WTC11 (cell line): ENCODE measurements at regions not wholly inside any gene's neighbourhood (a gene's known extent, or its start where the extent isn't known, plus 50 kb on each side); places are given as distances from the start of the nearest gene placed in this dataset.

Experiments used
- ATAC-seq: fragments of 200-7000 bp; cut with Tn5 transposase; 2 replicates; pipeline ENCODE4 v1.10.0; 2021; ENCODE audit warnings: mild to moderate bottlenecking, moderate library complexity
- CTCF ChIA-PET: fragments of 300-600 bp; sonication (Branson Sonifier 250); formaldehyde crosslinking; loops from one replicate; lab custom pipeline; 2021; ENCODE audit warnings: antibody characterized with exemption; lab: Charles Lee
- POLR2A ChIA-PET: fragments of 350-600 bp; sonication (Branson Sonifier 250); formaldehyde crosslinking; loops from one replicate; lab custom pipeline; 2021; ENCODE audit warnings: antibody characterized with exemption; lab: Charles Lee
- DNase-seq: peaks from one replicate; pipeline ENCODE4 v3.0.0; 2021; ENCODE audit warnings: low spot score
- H3K27ac Mint-ChIP-seq: 2 replicates; pipeline ENCODE4 v1.8.0; 2021; ENCODE audit warnings: mixed read lengths
- H3K27me3 Mint-ChIP-seq: 2 replicates; pipeline ENCODE4 v1.8.0; 2021; ENCODE audit warnings: low read depth, mild to moderate bottlenecking, moderate library complexity, mixed read lengths
- H3K36me3 Mint-ChIP-seq: 2 replicates; pipeline ENCODE4 v1.8.0; 2021; ENCODE audit warnings: mixed read lengths
- H3K4me1 Mint-ChIP-seq: 2 replicates; pipeline ENCODE4 v1.8.0; 2022; ENCODE audit warnings: mixed read lengths
- H3K4me3 Mint-ChIP-seq: 2 replicates; pipeline ENCODE4 v1.8.0; 2021; ENCODE audit warnings: mild to moderate bottlenecking, moderate library complexity, mixed read lengths
- H3K9me3 Mint-ChIP-seq: 2 replicates; pipeline ENCODE4 v1.8.0; 2021; ENCODE audit warnings: mixed read lengths
- AR ChIP-seq: fragments of 250-450 bp; sonication (Bioruptor Pico); IDR thresholded peaks from 2 replicates; pipeline ENCODE4 v1.9.0; 2021; ENCODE audit warnings: mild to moderate bottlenecking
- CBFB ChIP-seq: sonication (generic); formaldehyde crosslinking; IDR thresholded peaks from 2 replicates; pipeline ENCODE4 v1.8.1; 2022; ENCODE audit warnings: mild to moderate bottlenecking, low read depth, missing genetic modification reagents
- ETV6 ChIP-seq: sonication (generic); formaldehyde crosslinking; IDR thresholded peaks from 2 replicates; pipeline ENCODE4 v1.8.1; 2022; ENCODE audit warnings: mild to moderate bottlenecking, missing genetic modification reagents
- FOXP1 ChIP-seq: sonication (generic); formaldehyde crosslinking; IDR thresholded peaks from 2 replicates; pipeline ENCODE4 v1.8.0; 2022; ENCODE audit warnings: missing genetic modification reagents, mild to moderate bottlenecking, moderate library complexity, borderline replicate concordance
- FOXP4 ChIP-seq: sonication (generic); formaldehyde crosslinking; IDR thresholded peaks from 2 replicates; pipeline ENCODE4 v1.8.0; 2022; ENCODE audit warnings: mild to moderate bottlenecking, missing genetic modification reagents
- GRHL2 ChIP-seq: fragments of 250-450 bp; sonication (Bioruptor Pico); IDR thresholded peaks from 2 replicates; pipeline ENCODE4 v1.8.0; 2022; ENCODE audit warnings: mild to moderate bottlenecking, moderate library complexity; ENCODE audit not compliant: insufficient replicate concordance, severe bottlenecking
- MLX ChIP-seq: sonication (generic); formaldehyde crosslinking; IDR thresholded peaks from 2 replicates; pipeline ENCODE4 v1.8.1; 2023; ENCODE audit warnings: mild to moderate bottlenecking, missing genetic modification reagents, moderate library complexity
- MXD4 ChIP-seq: fragments of 250-450 bp; sonication (Bioruptor Pico); IDR thresholded peaks from 2 replicates; pipeline ENCODE4 v1.8.0; 2021; ENCODE audit warnings: mild to moderate bottlenecking, moderate library complexity, borderline replicate concordance
- MYBL2 ChIP-seq: sonication (generic); formaldehyde crosslinking; IDR thresholded peaks from 2 replicates; pipeline ENCODE4 v1.8.1; 2023; ENCODE audit warnings: mild to moderate bottlenecking, moderate library complexity, missing genetic modification reagents
- NR1H2 ChIP-seq: sonication (generic); formaldehyde crosslinking; IDR thresholded peaks from 2 replicates; pipeline ENCODE4 v1.9.0; 2021; ENCODE audit warnings: mild to moderate bottlenecking, moderate library complexity, missing genetic modification reagents
- NR3C1 ChIP-seq: sonication (generic); formaldehyde crosslinking; conservative IDR thresholded peaks from 2 replicates; pipeline ENCODE4 v1.8.1; 2023; ENCODE audit warnings: low read depth, mild to moderate bottlenecking, missing genetic modification reagents
- OVOL2 ChIP-seq: fragments of 250-450 bp; sonication (Bioruptor Pico); IDR thresholded peaks from 2 replicates; pipeline ENCODE4 v1.9.0; 2021; ENCODE audit warnings: mild to moderate bottlenecking, borderline replicate concordance
- PRRX2 ChIP-seq: fragments of 250-450 bp; sonication (Bioruptor Pico); IDR thresholded peaks from 2 replicates; pipeline ENCODE4 v1.8.0; 2021; ENCODE audit warnings: mild to moderate bottlenecking
- RORB ChIP-seq: fragments of 250-450 bp; sonication (Bioruptor Pico); IDR thresholded peaks from 2 replicates; pipeline ENCODE4 v1.9.0; 2021; ENCODE audit warnings: mild to moderate bottlenecking
- SMAD3 ChIP-seq: sonication (generic); formaldehyde crosslinking; IDR thresholded peaks from 2 replicates; pipeline ENCODE4 v1.8.0; 2022; ENCODE audit warnings: missing genetic modification reagents, mild to moderate bottlenecking, borderline replicate concordance
- SOX15 ChIP-seq: fragments of 250-450 bp; sonication (Bioruptor Pico); IDR thresholded peaks from 2 replicates; pipeline ENCODE4 v1.9.0; 2021; ENCODE audit warnings: mild to moderate bottlenecking
- SP1 ChIP-seq: sonication (generic); formaldehyde crosslinking; conservative IDR thresholded peaks from 2 replicates; pipeline ENCODE4 v1.8.1; 2022; ENCODE audit warnings: missing genetic modification reagents
- TEAD4 ChIP-seq: sonication (generic); formaldehyde crosslinking; IDR thresholded peaks from 2 replicates; pipeline ENCODE4 v1.8.0; 2022; ENCODE audit warnings: mild to moderate bottlenecking, missing genetic modification reagents
- USF1 ChIP-seq: sonication (generic); formaldehyde crosslinking; IDR thresholded peaks from 2 replicates; pipeline ENCODE4 v1.8.0; 2022; ENCODE audit warnings: mild to moderate bottlenecking, missing genetic modification reagents
- ZNF138 ChIP-seq: sonication (generic); formaldehyde crosslinking; conservative IDR thresholded peaks from 2 replicates; pipeline ENCODE4 v1.8.1; 2022; ENCODE audit warnings: mild to moderate bottlenecking, moderate library complexity, missing genetic modification reagents
- ZNF416 ChIP-seq: fragments of 250-450 bp; sonication (Bioruptor Pico); IDR thresholded peaks from 2 replicates; pipeline ENCODE4 v1.9.0; 2021; ENCODE audit warnings: mild to moderate bottlenecking, inconsistent platforms
- ZNF512 ChIP-seq: sonication (generic); formaldehyde crosslinking; IDR thresholded peaks from 2 replicates; pipeline ENCODE4 v1.8.1; 2022; ENCODE audit warnings: missing genetic modification reagents, borderline replicate concordance
- ZNF671 ChIP-seq: fragments of 250-450 bp; sonication (Bioruptor Pico); IDR thresholded peaks from 2 replicates; pipeline ENCODE4 v1.8.0; 2021; ENCODE audit warnings: mild to moderate bottlenecking
- ZSCAN18 ChIP-seq: fragments of 250-450 bp; sonication (Bioruptor Pico); IDR thresholded peaks from 2 replicates; pipeline ENCODE4 v2.1.2; 2022; ENCODE audit warnings: mild to moderate bottlenecking, moderate library complexity

GRCh38 chr1:189779034-189779433, 698.6 kb downstream of the BRINP3 start (continued):
- TF ChIP-seq PRRX2 (CRISPR knock-in tag) (no peak), FOXP4 (CRISPR knock-in tag) (no peak), CBFB (CRISPR knock-in tag) (no peak), MYBL2 (no peak), ZSCAN18 (CRISPR knock-in tag) (no peak), ZNF512 (CRISPR knock-in tag) (no peak)

- no peak for DNase-seq
- no peak for TF ChIP-seq ZSCAN18 (CRISPR knock-in tag)
- no peak for TF ChIP-seq NR1H2 (CRISPR knock-in tag)
- TF ChIP-seq ZNF138: no peak
- TF ChIP-seq RORB (CRISPR knock-in tag): no peak
- TF ChIP-seq OVOL2 (CRISPR knock-in tag): no peak
- TF ChIP-seq TEAD4 (CRISPR knock-in tag): no peak
- no peak for TF ChIP-seq NR3C1 (CRISPR knock-in tag)
- no peak for TF ChIP-seq ETV6 (CRISPR knock-in tag)
- TF ChIP-seq USF1 (CRISPR knock-in tag): no peak
- TF ChIP-seq SP1 (CRISPR knock-in tag): no peak
- no peak for TF ChIP-seq SOX15
- TF ChIP-seq, all 79 proteins: peak for 0
- Mint-ChIP-seq H3K9me3 (no peaks in the 10 kb centered on the region), H3K4me1 (peaks cover 3% of the 10 kb centered on the region; the same call in 1 of the 2 replicates), H3K4me3 (no peak overlapping the region), H3K27ac (no peak overlapping the region), H3K27me3 (no peaks in the 10 kb centered on the region), H3K36me3 (no peaks in the 10 kb centered on the region)
- ChIA-PET CTCF (no interaction called here), POLR2A (no interaction called here)
- ATAC-seq: 0 out of 2 replicates have a peak, but pooled peaks have one; percentile 34
Observed at GRCh38 chr1:189782295-189782694, 695.4 kb downstream of the BRINP3 start.

GRCh38 chr1:189783456-189783855, 694.2 kb downstream of the BRINP3 start:
- H3K36me3 Mint-ChIP-seq: no peaks in the 10 kb centered on the region
- POLR2A ChIA-PET: no interaction called here
- TF ChIP-seq AR (CRISPR knock-in tag): no peak
- TF ChIP-seq RORB (CRISPR knock-in tag): no peak
- no peak for TF ChIP-seq ZNF671 (CRISPR knock-in tag)
- TF ChIP-seq MXD4: no peak
- TF ChIP-seq MLX (CRISPR knock-in tag): no peak
- TF ChIP-seq SMAD3 (CRISPR knock-in tag): no peak
- no peak for TF ChIP-seq USF1 (CRISPR knock-in tag)
- no peak for TF ChIP-seq GRHL2 (CRISPR knock-in tag)
- TF ChIP-seq FOXP1: no peak
- TF ChIP-seq ZNF416 (CRISPR knock-in tag): no peak

More at GRCh38 chr1:189783456-189783855, 694.2 kb downstream of the BRINP3 start:
- no peak for DNase-seq
- H3K27ac Mint-ChIP-seq: no peak overlapping the region
- H3K27me3 Mint-ChIP-seq: no peaks in the 10 kb centered on the region
- CTCF ChIA-PET: no interaction called here
- H3K4me1 Mint-ChIP-seq: peaks cover 10% of the 10 kb centered on the region
- H3K9me3 Mint-ChIP-seq: peaks cover 4% of the 10 kb centered on the region
- H3K4me3 Mint-ChIP-seq: no peak overlapping the region
- no peak for ATAC-seq
